ENCODE measurements at regions not wholly inside any gene's neighbourhood (a gene's known extent, or its start where the extent isn't known, plus 50 kb on each side); places are given as distances from the start of the nearest gene placed in this dataset.

GRCh38 chr3:188088948-188089685 lies 64.8 kb upstream of the LPP start:
- TF ChIP-seq EZH2 (IDR thresholded peaks at IDR 0.05) (no peak), POLR2A (IDR thresholded peaks at IDR 0.05; ENCODE audit: borderline replicate concordance, extremely low read depth, insufficient read depth, insufficient read length) (no peak), ZNF274 (IDR thresholded peaks at IDR 0.05; ENCODE audit: low read depth, low read length) (no peak), SRF (IDR thresholded peaks at IDR 0.05; ENCODE audit: low read depth) (no peak), CTCF (IDR thresholded peaks at IDR 0.05 in 2 of 3, conservative IDR thresholded peaks at IDR 0.05 in 1 of 3; ENCODE audit: borderline replicate concordance in 1 of 3, insufficient read depth in 1 of 3, low read depth in 2 of 3, low read length in 2 of 3) (no peak), EZH2phosphoT487 (IDR thresholded peaks at IDR 0.05; ENCODE audit: borderline replicate concordance) (no peak), RAD21 (IDR thresholded peaks at IDR 0.05; ENCODE audit: low read depth) (no peak), ZFX (IDR thresholded peaks at IDR 0.05) (no peak)
- TF ChIP-seq, protein P1, sequence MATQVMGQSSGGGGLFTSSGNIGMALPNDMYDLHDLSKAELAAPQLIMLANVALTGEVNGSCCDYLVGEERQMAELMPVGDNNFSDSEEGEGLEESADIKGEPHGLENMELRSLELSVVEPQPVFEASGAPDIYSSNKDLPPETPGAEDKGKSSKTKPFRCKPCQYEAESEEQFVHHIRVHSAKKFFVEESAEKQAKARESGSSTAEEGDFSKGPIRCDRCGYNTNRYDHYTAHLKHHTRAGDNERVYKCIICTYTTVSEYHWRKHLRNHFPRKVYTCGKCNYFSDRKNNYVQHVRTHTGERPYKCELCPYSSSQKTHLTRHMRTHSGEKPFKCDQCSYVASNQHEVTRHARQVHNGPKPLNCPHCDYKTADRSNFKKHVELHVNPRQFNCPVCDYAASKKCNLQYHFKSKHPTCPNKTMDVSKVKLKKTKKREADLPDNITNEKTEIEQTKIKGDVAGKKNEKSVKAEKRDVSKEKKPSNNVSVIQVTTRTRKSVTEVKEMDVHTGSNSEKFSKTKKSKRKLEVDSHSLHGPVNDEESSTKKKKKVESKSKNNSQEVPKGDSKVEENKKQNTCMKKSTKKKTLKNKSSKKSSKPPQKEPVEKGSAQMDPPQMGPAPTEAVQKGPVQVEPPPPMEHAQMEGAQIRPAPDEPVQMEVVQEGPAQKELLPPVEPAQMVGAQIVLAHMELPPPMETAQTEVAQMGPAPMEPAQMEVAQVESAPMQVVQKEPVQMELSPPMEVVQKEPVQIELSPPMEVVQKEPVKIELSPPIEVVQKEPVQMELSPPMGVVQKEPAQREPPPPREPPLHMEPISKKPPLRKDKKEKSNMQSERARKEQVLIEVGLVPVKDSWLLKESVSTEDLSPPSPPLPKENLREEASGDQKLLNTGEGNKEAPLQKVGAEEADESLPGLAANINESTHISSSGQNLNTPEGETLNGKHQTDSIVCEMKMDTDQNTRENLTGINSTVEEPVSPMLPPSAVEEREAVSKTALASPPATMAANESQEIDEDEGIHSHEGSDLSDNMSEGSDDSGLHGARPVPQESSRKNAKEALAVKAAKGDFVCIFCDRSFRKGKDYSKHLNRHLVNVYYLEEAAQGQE (IDR thresholded peaks at IDR 0.05; ENCODE audit: low read depth), result no peak

All from HCT116 (cell line).